GM19328 (cell line): ENCODE measurements at regions not wholly inside any gene's neighbourhood (a gene's known extent, or its start where the extent isn't known, plus 50 kb on each side); places are given as distances from the start of the nearest gene placed in this dataset.
"Not testable (repeated sequence)": the region's sequence is repeated elsewhere in the genome, so short reads cannot be mapped to it uniquely, and the experiment has no call there.

ENCODE experiments used
- ATAC-seq: cut with Tn5 transposase; IDR thresholded peaks from one replicate; pipeline ENCODE4 v1.9.1; 2021; ENCODE audit warnings: mild to moderate bottlenecking, moderate library complexity; ENCODE audit not compliant: unreplicated experiment

GRCh38 chr6:69623357-69623756 lies 173.5 kb downstream of the LMBRD1 start:
- ATAC-seq, result no peak

- no peak for ATAC-seq
Measured at GRCh38 chr6:69622924-69623323, 173.9 kb downstream of the LMBRD1 start.

GRCh38 chr6:69622230-69622629 lies 174.6 kb downstream of the LMBRD1 start:
- no peak for ATAC-seq

GRCh38 chr6:69617163-69617562 lies 179.6 kb downstream of the LMBRD1 start:
- ATAC-seq, result no peak

- no peak for ATAC-seq
Measured at GRCh38 chr6:69609836-69610472, 186.9 kb downstream of the LMBRD1 start.

- no peak for ATAC-seq
Measured at GRCh38 chr6:69601132-69601531, 195.7 kb downstream of the LMBRD1 start.

- ATAC-seq, result no peak
Measured at GRCh38 chr6:69594405-69594804, 202.4 kb downstream of the LMBRD1 start.

GRCh38 chr6:69593706-69594105 lies 203.1 kb downstream of the LMBRD1 start:
- no peak for ATAC-seq

GRCh38 chr6:69589626-69590025 lies 207.2 kb downstream of the LMBRD1 start:
- ATAC-seq, result no peak

GRCh38 chr6:69584913-69585729 lies 211.7 kb downstream of the LMBRD1 start:
- ATAC-seq, result peak; percentile 83

GRCh38 chr6:69584536-69584912 lies 212.3 kb downstream of the LMBRD1 start:
- ATAC-seq, result no peak

GRCh38 chr6:69581581-69581980 lies 215.2 kb downstream of the LMBRD1 start:
- no peak for ATAC-seq

GRCh38 chr6:69580706-69581105 lies 216.1 kb downstream of the LMBRD1 start:
- ATAC-seq, result no peak

GRCh38 chr6:69578361-69578890 lies 218.4 kb downstream of the LMBRD1 start:
- ATAC-seq, result no peak

- ATAC-seq, result no peak
Measured at GRCh38 chr6:69571234-69571633, 225.6 kb downstream of the LMBRD1 start.

- no peak for ATAC-seq
Measured at GRCh38 chr6:69570106-69570505, 226.7 kb downstream of the LMBRD1 start.

GRCh38 chr6:69560597-69560996 lies 236.2 kb downstream of the LMBRD1 start:
- not testable (repeated sequence) for ATAC-seq

- no peak for ATAC-seq
Measured at GRCh38 chr6:69555088-69555638, 241.6 kb downstream of the LMBRD1 start.

GRCh38 chr6:69542494-69542893 lies 254.3 kb downstream of the LMBRD1 start:
- ATAC-seq, result no peak

- ATAC-seq, result no peak
Measured at GRCh38 chr6:69527921-69528476, 268.8 kb downstream of the LMBRD1 start.

- ATAC-seq, result not testable (repeated sequence)
Measured at GRCh38 chr6:69515480-69515879, 281.3 kb downstream of the LMBRD1 start.

- no peak for ATAC-seq
Measured at GRCh38 chr6:69494595-69494994, 302.2 kb downstream of the LMBRD1 start.
